Spleen (tissue), 7 donors: ENCODE measurements at regions not wholly inside any gene's neighbourhood (a gene's known extent, or its start where the extent isn't known, plus 50 kb on each side); places are given as distances from the start of the nearest gene placed in this dataset.

Source experiments
- CTCF ChIP-seq, 11 experiments: fragments of 200-600 bp in 7 of 11; fragments of 450-650 bp in 4 of 11; sonication (generic) in 4 of 11; IDR thresholded peaks in 8 of 11; conservative IDR thresholded peaks in 3 of 11; 1 replicate in 7 of 11; 2 replicates in 4 of 11; pipeline versions ENCODE4 v1.4.0 to v1.8.0; 2016 to 2021; ENCODE audit warnings: antibody characterized with exemption in 11 of 11, inconsistent platforms in 4 of 11, mild to moderate bottlenecking in 1 of 11
- POLR2A ChIP-seq, 3 donors: fragments of 450-650 bp; IDR thresholded peaks; one replicate each; pipeline ENCODE4 v1.5.1; 2017; ENCODE audit warnings: antibody characterized with exemption in 3 of 3, mild to moderate bottlenecking in 1 of 3
- POLR2AphosphoS5 ChIP-seq, 3 donors: sonication (generic); formaldehyde crosslinking; IDR thresholded peaks; one replicate each; pipeline ENCODE4 v1.5.1; 2017; ENCODE audit warnings: antibody characterized with exemption in 3 of 3
- donor health status: DM: no; HTN: no; CAD: no; lungs with moderate emphysema.
- donor health status: DM: no; HTN: no; CAD: no.
- donor health status: DM: no; HTN: no; CAD: no.

- TF ChIP-seq CTCF (IDR thresholded peaks at IDR 0.05 in 8 of 11, conservative IDR thresholded peaks at IDR 0.05 in 3 of 11) (no peak), POLR2A (IDR thresholded peaks at IDR 0.05) (no peak), POLR2AphosphoS5 (IDR thresholded peaks at IDR 0.05) (no peak)
Observed at GRCh38 chr6:40759838-40760237, 172.7 kb upstream of the LRFN2 start.
